ENCODE measurements at regions not wholly inside any gene's neighbourhood (a gene's known extent, or its start where the extent isn't known, plus 50 kb on each side); places are given as distances from the start of the nearest gene placed in this dataset.

DNA sequence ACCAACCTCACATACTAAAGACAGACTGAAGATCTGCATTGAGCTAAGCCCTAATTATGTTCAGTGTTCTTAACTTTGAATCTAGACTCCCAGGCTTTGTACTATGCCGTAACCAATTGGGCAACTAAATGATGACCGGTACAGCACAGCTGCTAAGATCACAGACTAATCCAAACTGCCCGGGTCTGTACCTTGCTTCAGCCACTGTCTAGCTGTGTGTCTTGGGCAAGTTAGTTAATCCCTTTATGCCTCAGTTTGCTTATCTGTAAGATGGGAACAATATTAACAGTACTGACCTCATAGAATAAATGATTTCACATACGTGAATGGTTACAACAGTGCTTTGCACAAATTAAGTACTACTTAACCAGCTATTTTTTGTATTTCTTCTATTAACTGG is 205.8 kb upstream of the NFE2L3 start:
- H3K4me3 ChIP-seq (replicated peaks; ENCODE audit: low read depth, low read length): no peak overlapping the region
- no peak for DNase-seq (ENCODE audit: extremely low read depth, low read depth)
- TF ChIP-seq, protein P1, sequence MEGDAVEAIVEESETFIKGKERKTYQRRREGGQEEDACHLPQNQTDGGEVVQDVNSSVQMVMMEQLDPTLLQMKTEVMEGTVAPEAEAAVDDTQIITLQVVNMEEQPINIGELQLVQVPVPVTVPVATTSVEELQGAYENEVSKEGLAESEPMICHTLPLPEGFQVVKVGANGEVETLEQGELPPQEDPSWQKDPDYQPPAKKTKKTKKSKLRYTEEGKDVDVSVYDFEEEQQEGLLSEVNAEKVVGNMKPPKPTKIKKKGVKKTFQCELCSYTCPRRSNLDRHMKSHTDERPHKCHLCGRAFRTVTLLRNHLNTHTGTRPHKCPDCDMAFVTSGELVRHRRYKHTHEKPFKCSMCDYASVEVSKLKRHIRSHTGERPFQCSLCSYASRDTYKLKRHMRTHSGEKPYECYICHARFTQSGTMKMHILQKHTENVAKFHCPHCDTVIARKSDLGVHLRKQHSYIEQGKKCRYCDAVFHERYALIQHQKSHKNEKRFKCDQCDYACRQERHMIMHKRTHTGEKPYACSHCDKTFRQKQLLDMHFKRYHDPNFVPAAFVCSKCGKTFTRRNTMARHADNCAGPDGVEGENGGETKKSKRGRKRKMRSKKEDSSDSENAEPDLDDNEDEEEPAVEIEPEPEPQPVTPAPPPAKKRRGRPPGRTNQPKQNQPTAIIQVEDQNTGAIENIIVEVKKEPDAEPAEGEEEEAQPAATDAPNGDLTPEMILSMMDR (IDR thresholded peaks at IDR 0.05; ENCODE audit: low read depth, low read length, missing control alignments): no peak

DNA sequence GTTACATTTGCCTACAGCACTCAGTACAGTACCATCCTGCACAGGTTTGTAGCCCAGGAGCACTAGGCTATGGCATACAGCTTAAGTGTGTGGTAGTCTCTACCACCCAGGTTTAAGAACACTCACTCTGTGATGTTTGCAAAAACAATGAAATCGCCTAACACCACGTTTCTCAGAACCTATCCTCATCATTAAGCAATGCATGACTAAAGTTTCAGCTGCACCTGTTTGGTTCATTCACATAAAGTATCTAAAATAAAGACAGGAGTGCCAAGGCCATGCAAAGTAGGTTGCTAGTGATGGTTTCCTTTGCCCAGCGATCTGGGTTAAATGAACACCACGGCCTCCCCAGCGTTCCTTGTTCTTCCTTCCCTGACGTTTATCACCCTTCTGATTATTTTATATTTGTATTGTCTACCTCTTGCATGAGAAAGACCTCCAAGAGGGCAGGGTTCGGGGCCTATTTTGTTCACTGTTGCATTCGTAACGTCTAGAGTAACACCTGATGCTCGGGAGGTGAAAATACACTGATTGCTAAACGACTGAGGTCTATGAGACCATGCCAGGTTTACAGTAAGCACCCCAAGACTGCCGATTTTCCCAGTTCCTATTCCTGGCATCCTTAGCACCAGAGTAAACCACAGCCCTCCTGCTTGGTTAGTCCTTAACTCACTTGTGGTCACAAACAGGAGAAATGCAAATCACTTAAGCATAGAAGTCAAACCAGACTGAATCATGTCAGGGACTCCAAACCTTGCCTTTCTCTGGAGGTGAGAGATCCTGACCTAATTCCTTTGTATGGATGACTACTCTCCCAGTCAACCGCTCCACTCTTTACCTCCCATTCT is 204.1 kb upstream of the NFE2L3 start:
- no peak overlapping the region for H3K4me3 ChIP-seq (replicated peaks; ENCODE audit: low read depth, low read length)
- DNase-seq (ENCODE audit: extremely low read depth, low read depth): no peak
- TF ChIP-seq, protein P1 (IDR thresholded peaks at IDR 0.05; ENCODE audit: low read depth, low read length, missing control alignments): no peak

DNA sequence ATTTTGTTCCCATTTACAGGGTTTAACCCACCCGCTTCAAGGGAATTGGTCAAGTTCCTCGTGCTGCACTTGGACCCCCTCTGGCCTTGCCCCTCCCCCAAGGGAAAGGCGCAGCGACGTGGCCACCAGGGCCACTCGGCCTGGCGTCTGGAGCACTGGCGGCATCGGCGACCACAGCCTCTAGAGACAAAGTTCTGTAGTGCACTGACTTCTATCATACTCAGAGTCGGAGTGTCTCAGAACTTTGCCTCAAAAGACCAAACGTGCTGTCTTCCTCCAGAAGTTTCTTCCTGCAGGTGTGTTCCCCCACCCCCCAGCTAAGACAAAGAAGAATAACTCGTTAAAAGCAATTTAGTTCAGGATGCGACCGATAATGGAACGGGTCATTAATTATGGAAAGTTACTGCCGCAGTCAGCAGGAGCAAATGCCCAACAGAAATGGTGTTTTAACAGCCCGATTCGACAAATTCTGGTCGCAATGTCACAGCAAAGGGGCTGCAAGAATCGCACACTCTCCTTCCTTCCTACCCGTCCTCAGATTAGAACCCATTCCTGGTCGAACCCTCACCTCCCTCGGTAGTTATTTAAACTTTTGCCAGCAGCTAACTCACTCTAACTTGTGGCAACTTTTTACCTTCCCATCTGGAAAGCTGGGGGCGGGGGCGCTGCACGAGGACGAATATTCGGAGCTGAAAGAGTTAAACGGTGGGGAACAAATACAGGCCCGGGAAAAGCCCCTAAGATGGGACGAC is 202.1 kb upstream of the NFE2L3 start:
- peak overlapping the region; percentile 30; the same call in 1 of the 2 replicates for H3K4me3 ChIP-seq (replicated peaks; ENCODE audit: low read depth, low read length)
- DNase-seq (ENCODE audit: extremely low read depth, low read depth): no peak
- TF ChIP-seq, protein P1 (IDR thresholded peaks at IDR 0.05; ENCODE audit: low read depth, low read length, missing control alignments): no peak

DNA sequence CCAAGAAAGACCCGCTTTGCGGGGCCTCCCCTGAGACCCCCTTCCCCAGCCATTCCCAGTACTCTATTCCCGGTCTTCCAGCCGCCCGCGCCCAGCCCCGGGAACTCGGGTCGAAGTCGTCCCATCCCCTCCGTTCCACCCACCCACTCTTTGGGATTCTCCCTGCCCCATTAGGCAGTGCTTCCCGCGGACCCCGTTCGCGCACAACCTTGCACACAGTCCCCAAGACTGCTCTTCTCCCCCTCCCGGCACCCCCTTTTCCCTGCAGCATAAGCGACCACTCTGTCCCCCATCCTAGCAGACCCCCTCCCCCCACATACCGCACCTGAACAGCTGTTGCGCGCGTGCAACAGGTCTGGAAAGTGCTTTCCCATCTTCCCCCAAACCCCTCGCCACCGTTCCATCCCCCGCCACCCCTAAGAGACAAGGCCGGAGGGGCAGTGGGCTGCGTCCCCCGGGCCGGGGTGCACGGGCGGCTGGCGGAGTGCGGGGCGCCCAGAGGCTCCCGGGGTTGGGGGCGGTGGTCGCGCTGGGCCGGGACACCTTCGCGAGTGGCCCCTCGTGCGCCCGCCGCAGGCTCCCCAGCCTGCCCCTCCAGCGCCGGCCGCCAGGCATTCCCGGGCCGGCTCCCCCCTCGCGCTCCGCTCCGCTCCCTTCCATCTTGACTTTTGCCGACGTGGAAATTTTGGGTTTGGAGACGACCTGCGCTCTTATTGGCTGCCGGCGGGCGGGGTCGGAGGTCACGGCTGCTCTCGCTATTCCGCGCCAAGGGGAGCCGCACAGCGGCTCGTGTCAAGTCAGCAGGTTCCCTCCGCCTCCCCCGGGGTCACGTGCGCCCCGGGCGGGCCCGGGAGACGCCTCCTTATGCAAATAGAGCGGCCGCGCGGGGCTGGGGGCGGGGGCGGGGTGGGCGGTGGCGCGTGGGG is 201.2 kb upstream of the NFE2L3 start:
- TF ChIP-seq, protein P1 (IDR thresholded peaks at IDR 0.05; ENCODE audit: low read depth, low read length, missing control alignments): no peak
- DNase-seq (ENCODE audit: extremely low read depth, low read depth): no peak

DNA sequence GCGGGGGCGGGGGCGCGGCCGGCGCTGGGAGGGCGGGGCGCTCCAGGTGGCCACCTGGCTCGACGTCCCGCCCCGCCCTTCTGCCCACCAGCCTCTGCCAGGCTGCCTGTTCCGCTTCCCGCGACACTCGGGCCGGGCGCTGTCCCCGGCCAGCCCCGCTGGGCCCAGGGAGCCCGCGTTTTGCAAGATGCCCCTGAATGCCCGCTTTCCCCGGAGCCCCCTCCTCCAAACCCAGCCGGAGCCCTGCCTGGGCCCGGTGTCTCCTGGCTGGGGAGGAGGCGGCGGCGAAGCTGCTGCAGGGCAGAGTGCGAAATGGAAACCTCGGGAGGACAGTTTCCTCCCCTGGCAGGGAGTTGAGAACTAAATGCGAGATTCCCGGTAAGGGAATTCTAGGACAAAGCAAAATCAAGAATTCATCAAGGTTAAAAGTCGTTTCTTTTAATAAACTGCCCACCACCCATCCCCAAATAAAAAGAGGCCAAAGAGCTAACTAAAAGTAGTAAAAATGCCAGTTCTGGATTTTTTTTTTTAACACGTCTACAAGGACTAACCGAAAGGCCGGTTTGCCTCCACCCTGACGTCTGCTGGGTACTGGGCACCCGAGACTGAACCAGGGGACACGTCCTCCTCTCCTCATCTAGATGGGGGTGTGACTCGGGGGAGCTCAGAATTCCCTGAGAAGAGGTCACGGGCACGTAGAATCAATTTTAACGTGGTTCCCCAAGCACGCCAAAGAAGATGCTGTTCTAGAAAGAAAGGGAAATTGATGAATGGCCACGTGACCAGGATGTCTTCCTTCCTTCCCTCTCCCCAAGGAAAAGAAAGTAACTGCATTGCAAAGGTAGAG is 200.4 kb upstream of the NFE2L3 start:
- H3K4me3 ChIP-seq (replicated peaks; ENCODE audit: low read depth, low read length): peak overlapping the region; percentile 30
- DNase-seq (ENCODE audit: extremely low read depth, low read depth): no peak
- TF ChIP-seq, protein P1 (IDR thresholded peaks at IDR 0.05; ENCODE audit: low read depth, low read length, missing control alignments): no peak

More for the DNA sequence above, 201.2 kb upstream of the NFE2L3 start:
- H3K4me3 ChIP-seq (replicated peaks; ENCODE audit: low read depth, low read length): peak overlapping the region; percentile 30
